Peyer's patch (tissue), 4 donors: ENCODE measurements at regions not wholly inside any gene's neighbourhood (a gene's known extent, or its start where the extent isn't known, plus 50 kb on each side); places are given as distances from the start of the nearest gene placed in this dataset.

Experiments used
- CTCF ChIP-seq, 6 experiments: fragments of 450-650 bp in 4 of 6; fragments of 200-600 bp in 2 of 6; sonication (generic) in 1 of 6; IDR thresholded peaks; one replicate each; pipeline ENCODE4 v1.5.1; 2017 to 2019; ENCODE audit warnings: antibody characterized with exemption in 6 of 6, mild to moderate bottlenecking in 3 of 6, moderate library complexity in 1 of 6
- POLR2A ChIP-seq, 2 donors: fragments of 450-650 bp; IDR thresholded peaks; one replicate each; pipeline ENCODE4 v1.5.1; 2017; ENCODE audit warnings: antibody characterized with exemption in 2 of 2, mild to moderate bottlenecking in 2 of 2, moderate library complexity in 2 of 2

GRCh38 chr7:46933596-46933995 is 648.3 kb downstream of the TNS3 start:
- TF ChIP-seq CTCF (IDR thresholded peaks at IDR 0.05) (no peak), POLR2A (IDR thresholded peaks at IDR 0.05) (no peak)
